HG03159 (cell line): ENCODE measurements at regions not wholly inside any gene's neighbourhood (a gene's known extent, or its start where the extent isn't known, plus 50 kb on each side); places are given as distances from the start of the nearest gene placed in this dataset.

Experiments used
- ATAC-seq: cut with Tn5 transposase; IDR thresholded peaks from one replicate; pipeline ENCODE4 v1.9.1; 2021; ENCODE audit warnings: mild to moderate bottlenecking, moderate library complexity; ENCODE audit not compliant: unreplicated experiment

- peak; percentile 89 for ATAC-seq
These were observed 69.0 kb upstream of the VOPP1 start for GRCh38 chr7:55641273-55641691.

GRCh38 chr7:55639640-55640039 lies 67.3 kb upstream of the VOPP1 start:
- ATAC-seq = no peak

GRCh38 chr7:55629051-55629677 lies 56.9 kb upstream of the VOPP1 start:
- no peak for ATAC-seq

GRCh38 chr7:55624813-55625212 lies 52.5 kb upstream of the VOPP1 start:
- no peak for ATAC-seq

- ATAC-seq = no peak
These were observed 51.3 kb upstream of the VOPP1 start for GRCh38 chr7:55623617-55624016.

GRCh38 chr7:55622241-55622640 lies 49.9 kb upstream of the VOPP1 start:
- no peak for ATAC-seq
